Activated naive CD8-positive, alpha-beta T cell treated with anti-CD3 and anti-CD28 coated beads for 36 hours (primary cell): ENCODE measurements at regions not wholly inside any gene's neighbourhood (a gene's known extent, or its start where the extent isn't known, plus 50 kb on each side); places are given as distances from the start of the nearest gene placed in this dataset.

Experiments
- DNase-seq: peaks from one replicate; pipeline ENCODE4 v3.0.0; 2021
- H3K27ac Mint-ChIP-seq: one replicate; pipeline ENCODE4 v1.8.0; 2022; ENCODE audit warnings: mild to moderate bottlenecking, moderate library complexity, mixed read lengths
- H3K27me3 Mint-ChIP-seq: one replicate; pipeline ENCODE4 v1.8.0; 2022; ENCODE audit warnings: mild to moderate bottlenecking, mixed read lengths
- H3K36me3 Mint-ChIP-seq: one replicate; pipeline ENCODE4 v1.8.0; 2021; ENCODE audit warnings: mild to moderate bottlenecking, mixed read lengths
- H3K4me1 Mint-ChIP-seq: one replicate; pipeline ENCODE4 v1.8.0; 2021; ENCODE audit warnings: mixed read lengths
- H3K4me3 Mint-ChIP-seq: one replicate; pipeline ENCODE4 v1.8.0; 2022; ENCODE audit warnings: mild to moderate bottlenecking, moderate library complexity, mixed read lengths
- H3K9me3 Mint-ChIP-seq: one replicate; pipeline ENCODE4 v1.8.0; 2022; ENCODE audit warnings: mixed read lengths

DNA sequence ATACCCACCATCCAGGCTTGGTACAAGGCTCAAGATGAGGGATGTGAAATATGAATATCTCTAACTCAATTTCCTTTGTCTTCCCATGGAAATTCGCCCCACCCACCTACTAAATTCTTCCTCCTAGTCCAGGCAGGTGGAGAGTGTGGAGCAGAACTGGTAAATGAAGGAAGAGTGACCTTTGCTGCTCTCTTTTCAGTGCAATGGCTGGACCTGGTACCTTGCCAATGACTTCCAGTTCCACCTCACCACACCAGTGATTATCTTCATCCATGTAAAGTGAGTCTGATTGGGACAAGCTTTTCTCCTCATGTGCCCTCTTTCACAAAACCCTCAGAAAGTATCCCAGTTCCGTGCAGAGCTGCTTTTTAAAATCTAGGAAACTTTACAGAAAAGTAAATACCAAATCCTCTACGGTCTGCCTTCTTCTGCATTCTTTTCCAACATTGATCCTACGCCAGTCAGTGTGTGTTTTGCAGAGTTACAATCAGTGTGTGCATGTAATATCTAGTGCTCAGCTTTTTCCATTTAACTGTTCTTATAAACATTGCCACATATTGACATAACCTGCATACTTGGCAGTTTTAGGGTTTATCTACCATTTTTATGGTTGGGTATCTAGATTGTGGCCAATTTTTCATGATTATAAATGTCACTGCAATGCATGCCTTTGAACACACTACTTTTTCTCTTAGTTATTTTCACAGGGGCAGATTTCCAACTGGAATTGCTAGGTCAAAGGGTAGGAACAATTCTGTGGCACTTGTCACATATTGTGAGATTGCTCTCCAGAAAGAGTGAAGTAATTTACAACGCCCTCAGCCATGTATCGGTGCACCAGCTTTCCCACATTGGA is 86.5 kb upstream of the SEC11C start:
- no peaks in the 10 kb centered on the region for H3K36me3 Mint-ChIP-seq
- H3K4me3 Mint-ChIP-seq = no peak overlapping the region
- no peak for DNase-seq
- no peaks in the 10 kb centered on the region for H3K4me1 Mint-ChIP-seq
- H3K27me3 Mint-ChIP-seq = peaks cover 11% of the 10 kb centered on the region
- no peak overlapping the region for H3K27ac Mint-ChIP-seq
- no peaks in the 10 kb centered on the region for H3K9me3 Mint-ChIP-seq

DNA sequence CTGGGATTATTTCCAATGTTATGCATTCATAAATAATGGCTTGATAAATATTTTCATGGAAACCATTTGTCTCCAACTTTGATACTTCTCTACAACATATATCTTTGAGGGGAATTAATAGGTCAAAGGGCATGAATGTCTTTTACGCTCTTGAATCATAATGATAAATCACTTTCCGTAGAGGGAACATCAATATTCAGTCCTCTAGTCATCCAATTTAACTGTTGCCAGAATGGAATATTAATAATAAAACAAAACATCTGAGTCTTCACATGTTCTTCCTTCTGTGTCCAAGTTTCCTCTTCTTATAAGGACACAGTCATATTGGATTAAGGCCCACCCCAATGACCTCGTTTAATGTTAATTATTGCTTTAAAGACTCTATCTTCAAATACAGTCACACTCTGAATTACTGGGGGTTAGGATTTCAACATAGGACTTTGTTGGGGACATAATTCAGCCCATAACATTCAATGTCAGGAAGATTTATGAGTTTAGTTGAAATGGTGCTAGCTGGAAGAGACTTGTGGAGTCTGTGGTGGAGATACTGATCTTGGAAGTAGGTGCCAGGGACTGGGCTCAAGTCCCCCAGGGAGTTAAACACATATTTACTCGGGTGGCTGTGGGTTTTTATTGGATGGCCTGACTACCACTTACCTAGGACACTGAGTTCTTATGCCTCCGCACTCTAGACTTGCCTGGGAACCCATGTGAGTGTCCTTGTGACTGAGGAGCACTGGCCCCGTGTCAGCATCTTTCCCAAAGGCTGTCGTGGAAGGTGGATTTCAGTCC is 85.0 kb upstream of the SEC11C start:
- DNase-seq = no peak

GRCh38 chr18:59055345-59056032 is 84.2 kb upstream of the SEC11C start:
- no peak overlapping the region for H3K27ac Mint-ChIP-seq
- peaks cover 10% of the 10 kb centered on the region for H3K27me3 Mint-ChIP-seq
- no peaks in the 10 kb centered on the region for H3K9me3 Mint-ChIP-seq
- H3K4me1 Mint-ChIP-seq = no peaks in the 10 kb centered on the region
- H3K36me3 Mint-ChIP-seq = no peaks in the 10 kb centered on the region
- no peak overlapping the region for H3K4me3 Mint-ChIP-seq
- no peak for DNase-seq

More for the DNA sequence above, 85.0 kb upstream of the SEC11C start:
- Mint-ChIP-seq H3K4me3 (no peak overlapping the region), H3K9me3 (no peaks in the 10 kb centered on the region), H3K27me3 (peaks cover 3% of the 10 kb centered on the region), H3K36me3 (no peaks in the 10 kb centered on the region), H3K27ac (no peak overlapping the region), H3K4me1 (no peaks in the 10 kb centered on the region)

DNA sequence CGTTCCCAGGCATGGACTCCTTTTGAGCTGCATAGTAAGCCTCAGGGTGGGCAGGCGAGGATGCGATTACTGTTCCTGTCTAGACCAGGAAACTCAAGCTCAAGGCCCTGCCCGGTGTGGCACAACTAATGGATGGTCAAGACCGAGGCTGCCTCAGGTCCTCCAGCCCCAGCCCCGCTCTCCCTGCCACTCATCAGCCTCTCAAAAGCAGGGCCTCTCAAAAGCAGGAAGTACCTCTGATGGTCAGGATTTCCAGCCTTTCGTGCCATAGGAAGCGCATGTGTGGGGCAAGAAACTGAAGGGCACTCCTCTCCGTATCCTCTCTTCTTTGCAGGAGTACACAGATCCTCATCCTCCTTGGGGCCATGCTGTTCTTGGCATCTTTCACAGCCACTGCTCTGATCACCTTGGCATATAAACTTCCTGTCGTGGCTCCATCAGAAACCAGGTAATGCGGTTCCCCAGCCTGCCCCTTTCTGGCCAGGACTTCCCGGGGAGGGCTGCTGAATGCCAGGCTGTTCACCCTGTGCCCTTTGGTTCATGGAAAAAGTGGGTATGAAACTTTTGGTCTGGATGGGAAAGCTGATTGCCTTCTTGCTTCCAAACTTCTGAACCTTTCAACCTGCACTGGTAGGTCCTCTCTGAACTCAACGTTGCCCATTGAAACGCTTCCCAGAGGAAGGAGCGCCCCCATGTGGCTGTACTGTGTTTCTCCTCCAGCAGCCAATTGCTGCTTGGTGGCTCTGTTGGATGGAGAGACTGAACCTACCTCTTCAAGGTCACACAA is 82.8 kb upstream of the SEC11C start:
- H3K27me3 Mint-ChIP-seq = peaks cover 19% of the 10 kb centered on the region
- H3K4me3 Mint-ChIP-seq = no peak overlapping the region
- H3K9me3 Mint-ChIP-seq = no peaks in the 10 kb centered on the region
- no peaks in the 10 kb centered on the region for H3K4me1 Mint-ChIP-seq
- H3K36me3 Mint-ChIP-seq = no peaks in the 10 kb centered on the region
- no peak overlapping the region for H3K27ac Mint-ChIP-seq
- DNase-seq = peak; percentile 36

- Mint-ChIP-seq H3K4me1 (no peaks in the 10 kb centered on the region), H3K9me3 (no peaks in the 10 kb centered on the region), H3K27me3 (peaks cover 23% of the 10 kb centered on the region), H3K4me3 (no peak overlapping the region), H3K27ac (no peak overlapping the region), H3K36me3 (no peaks in the 10 kb centered on the region)
- DNase-seq = no peak
These were observed 82.2 kb upstream of the SEC11C start for GRCh38 chr18:59057493-59057795.

- Mint-ChIP-seq H3K9me3 (no peaks in the 10 kb centered on the region), H3K4me1 (no peaks in the 10 kb centered on the region), H3K27ac (no peak overlapping the region)
These were observed 81.7 kb upstream of the SEC11C start for GRCh38 chr18:59057969-59058368.

DNA sequence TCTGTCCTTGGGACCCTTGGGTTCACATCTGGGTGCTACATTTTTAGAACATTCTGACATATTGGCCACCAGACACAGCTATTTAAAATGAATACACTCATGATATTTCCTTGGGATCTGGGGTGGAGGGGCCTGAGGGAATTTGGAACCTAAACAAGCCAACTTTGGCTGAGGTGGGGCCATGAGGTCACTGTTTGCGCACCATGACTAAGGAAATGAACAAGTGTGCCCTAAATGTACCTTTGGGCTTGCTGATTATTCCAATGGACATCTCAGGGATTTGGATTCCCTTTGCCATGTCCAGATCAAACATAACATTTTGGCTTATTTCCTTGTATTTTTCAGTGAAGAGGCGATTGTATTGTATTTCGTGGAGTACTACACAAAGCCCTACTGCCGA is 80.5 kb upstream of the SEC11C start:
- Mint-ChIP-seq H3K9me3 (no peaks in the 10 kb centered on the region), H3K36me3 (no peaks in the 10 kb centered on the region), H3K4me1 (no peaks in the 10 kb centered on the region), H3K27me3 (peaks cover 26% of the 10 kb centered on the region), H3K27ac (no peak overlapping the region), H3K4me3 (no peak overlapping the region)
- no peak for DNase-seq

More at GRCh38 chr18:59057969-59058368, 81.7 kb upstream of the SEC11C start:
- peaks cover 23% of the 10 kb centered on the region for H3K27me3 Mint-ChIP-seq
- no peak for DNase-seq
- H3K4me3 Mint-ChIP-seq = no peak overlapping the region
- no peaks in the 10 kb centered on the region for H3K36me3 Mint-ChIP-seq

DNA sequence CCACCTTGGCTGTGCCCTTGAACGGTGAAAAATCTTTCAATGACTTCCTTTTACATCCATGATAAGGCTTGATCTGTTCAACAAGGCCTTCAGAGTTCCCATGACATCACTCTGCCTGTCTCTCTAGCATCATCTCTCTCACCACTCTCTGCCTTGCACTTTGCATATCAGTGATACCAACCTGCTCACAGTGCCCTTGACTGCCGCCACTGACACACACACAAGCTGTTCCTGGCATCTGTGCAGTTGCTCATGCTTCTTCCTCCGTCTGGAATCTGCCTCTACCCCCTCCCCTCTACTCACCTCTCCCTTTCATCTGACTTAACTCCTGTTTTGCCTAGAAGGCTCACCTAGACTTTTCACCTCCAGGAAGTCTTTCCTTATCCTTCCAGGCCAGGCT is 79.1 kb upstream of the SEC11C start:
- Mint-ChIP-seq H3K9me3 (no peaks in the 10 kb centered on the region), H3K27ac (no peak overlapping the region), H3K4me1 (no peaks in the 10 kb centered on the region), H3K4me3 (no peak overlapping the region), H3K27me3 (peaks cover 26% of the 10 kb centered on the region), H3K36me3 (no peaks in the 10 kb centered on the region)
- no peak for DNase-seq

GRCh38 chr18:59061914-59062642 is 77.6 kb upstream of the SEC11C start:
- Mint-ChIP-seq H3K27ac (no peak overlapping the region), H3K4me3 (no peak overlapping the region), H3K4me1 (no peaks in the 10 kb centered on the region), H3K9me3 (no peaks in the 10 kb centered on the region), H3K27me3 (peaks cover 26% of the 10 kb centered on the region), H3K36me3 (no peaks in the 10 kb centered on the region)
- no peak for DNase-seq

- Mint-ChIP-seq H3K27ac (no peak overlapping the region), H3K9me3 (no peaks in the 10 kb centered on the region), H3K27me3 (peaks cover 26% of the 10 kb centered on the region), H3K4me1 (no peaks in the 10 kb centered on the region), H3K36me3 (no peaks in the 10 kb centered on the region), H3K4me3 (no peak overlapping the region)
- DNase-seq = no peak
These were observed 77.1 kb upstream of the SEC11C start for GRCh38 chr18:59062643-59063006.

DNA sequence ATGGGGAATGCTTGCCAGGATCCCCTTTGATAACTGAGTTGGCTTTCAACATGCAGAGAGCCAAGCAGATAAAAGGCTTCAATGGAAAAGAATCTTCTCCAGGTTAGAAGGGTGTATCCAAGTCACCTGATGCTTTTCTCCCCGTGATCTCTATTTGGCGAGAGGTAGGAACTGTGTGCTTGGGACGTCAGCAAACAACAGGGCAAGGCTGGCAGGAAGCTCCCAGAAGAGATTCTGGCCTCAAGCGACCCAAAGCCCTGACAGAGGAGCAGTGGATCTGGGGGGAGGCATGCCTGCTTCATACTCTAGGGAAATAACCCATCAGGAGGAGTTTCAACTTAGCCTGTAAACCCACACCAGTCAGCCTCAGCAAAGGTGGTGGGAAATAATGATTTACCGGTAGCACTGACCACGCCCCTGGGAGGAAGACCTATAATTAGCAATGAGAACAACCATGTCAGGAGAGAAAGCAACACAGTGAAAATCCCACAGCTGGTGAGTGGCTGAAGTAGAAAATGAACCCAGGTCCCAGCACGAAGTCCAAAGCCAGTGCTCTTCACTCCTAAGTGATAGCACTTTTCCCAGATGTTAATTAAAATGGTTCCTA is 76.3 kb upstream of the SEC11C start:
- H3K9me3 Mint-ChIP-seq = no peaks in the 10 kb centered on the region
- no peak overlapping the region for H3K27ac Mint-ChIP-seq
- no peaks in the 10 kb centered on the region for H3K4me1 Mint-ChIP-seq
- no peak overlapping the region for H3K4me3 Mint-ChIP-seq
- no peak for DNase-seq
- H3K27me3 Mint-ChIP-seq = peaks cover 26% of the 10 kb centered on the region
- no peaks in the 10 kb centered on the region for H3K36me3 Mint-ChIP-seq

- DNase-seq = no peak
- H3K9me3 Mint-ChIP-seq = no peaks in the 10 kb centered on the region
- no peaks in the 10 kb centered on the region for H3K4me1 Mint-ChIP-seq
- H3K27me3 Mint-ChIP-seq = peaks cover 26% of the 10 kb centered on the region
- no peak overlapping the region for H3K4me3 Mint-ChIP-seq
- H3K36me3 Mint-ChIP-seq = no peaks in the 10 kb centered on the region
- H3K27ac Mint-ChIP-seq = no peak overlapping the region
These were observed 75.8 kb upstream of the SEC11C start for GRCh38 chr18:59063912-59064311.

DNA sequence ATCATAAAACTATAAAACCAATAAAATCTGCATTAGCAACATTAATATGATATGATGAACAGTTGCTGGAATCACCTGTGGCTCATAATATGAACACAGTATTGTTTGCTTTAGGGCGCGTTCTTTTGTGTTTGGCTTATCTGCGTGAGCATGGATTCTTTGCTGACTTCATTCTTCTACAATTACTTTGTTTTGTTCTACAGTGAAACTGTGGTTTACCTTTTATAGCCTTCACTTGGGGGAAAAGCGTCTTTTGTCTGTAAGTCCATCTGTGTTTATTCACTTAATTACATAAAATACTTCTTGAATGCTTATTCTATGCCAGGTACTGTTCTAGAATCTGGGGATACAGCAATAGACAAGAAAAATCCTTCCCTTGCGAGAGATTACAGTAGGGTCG is 74.0 kb upstream of the SEC11C start:
- Mint-ChIP-seq H3K9me3 (no peaks in the 10 kb centered on the region), H3K4me3 (no peak overlapping the region), H3K36me3 (no peaks in the 10 kb centered on the region), H3K4me1 (no peaks in the 10 kb centered on the region), H3K27ac (no peak overlapping the region), H3K27me3 (peaks cover 31% of the 10 kb centered on the region)
- DNase-seq = no peak

DNA sequence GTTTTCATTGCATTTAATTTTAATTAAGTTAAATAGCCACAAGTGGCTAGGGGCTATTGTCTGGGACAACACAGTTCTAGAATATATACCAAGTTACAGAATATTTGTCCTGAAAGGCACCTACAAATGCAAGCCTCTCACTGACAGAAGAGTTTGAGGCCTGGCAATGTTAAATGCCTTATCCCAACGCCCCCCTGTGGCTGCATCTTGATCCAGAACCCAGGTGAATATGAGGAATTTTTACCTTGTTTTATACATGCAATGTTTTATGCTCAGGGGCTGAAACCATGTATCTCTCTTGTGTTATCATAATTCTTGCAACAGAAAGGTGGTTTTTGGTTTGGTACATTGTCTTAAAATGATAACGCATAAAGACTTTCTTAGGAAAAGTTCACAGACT is 71.8 kb upstream of the SEC11C start:
- no peak for DNase-seq
- no peaks in the 10 kb centered on the region for H3K36me3 Mint-ChIP-seq
- peaks cover 17% of the 10 kb centered on the region for H3K27me3 Mint-ChIP-seq
- no peaks in the 10 kb centered on the region for H3K9me3 Mint-ChIP-seq
- no peak overlapping the region for H3K4me3 Mint-ChIP-seq
- no peak overlapping the region for H3K27ac Mint-ChIP-seq
- no peaks in the 10 kb centered on the region for H3K4me1 Mint-ChIP-seq
